A549 (cell line): ENCODE measurements at regions not wholly inside any gene's neighbourhood (a gene's known extent, or its start where the extent isn't known, plus 50 kb on each side); places are given as distances from the start of the nearest gene placed in this dataset.

ENCODE experiments used
- CTCF ChIP-seq: fragments of >200 bp; sonication (Bioruptor Twin); formaldehyde crosslinking; IDR thresholded peaks from 3 replicates; pipeline ENCODE4 v1.5.1; 2016
- EHMT2 ChIP-seq: fragments of 200-600 bp; sonication (generic); IDR thresholded peaks from 2 replicates; pipeline ENCODE4 v1.6.1; 2016; ENCODE audit warnings: antibody characterized with exemption, low read depth, mild to moderate bottlenecking, moderate library complexity
- EP300 ChIP-seq, 2 experiments: fragments of >200 bp; sonication (Bioruptor Twin); formaldehyde crosslinking; IDR thresholded peaks; 2 replicates in 1 of 2; 3 replicates in 1 of 2; pipeline ENCODE4 v1.6.1; 2016 to 2017
- JUN ChIP-seq, 2 experiments: fragments of >200 bp; sonication (Bioruptor Twin); formaldehyde crosslinking; IDR thresholded peaks; 2 replicates in 1 of 2; 3 replicates in 1 of 2; pipeline ENCODE4 v1.6.1; 2016 to 2017
- NFE2L2 ChIP-seq: fragments of 150-350 bp; conservative IDR thresholded peaks from 2 replicates; pipeline ENCODE4 v1.6.1; 2014; ENCODE audit warnings: low read length
- POLR2A ChIP-seq: IDR thresholded peaks from 2 replicates; pipeline ENCODE4 v1.6.1; 2012; ENCODE audit warnings: mild to moderate bottlenecking, low read length
- SMC3 ChIP-seq: fragments of >200 bp; sonication (Bioruptor Twin); formaldehyde crosslinking; IDR thresholded peaks from 3 replicates; pipeline ENCODE4 v1.6.1; 2018; ENCODE audit warnings: inconsistent platforms
- USF2 ChIP-seq: fragments of 450-650 bp; IDR thresholded peaks from 2 replicates; pipeline ENCODE4 v1.6.1; 2014; ENCODE audit warnings: antibody characterized with exemption
- ZC3H11A ChIP-seq: fragments of 450-650 bp; IDR thresholded peaks from 2 replicates; pipeline ENCODE4 v1.6.1; 2014; ENCODE audit warnings: antibody characterized with exemption, mild to moderate bottlenecking

DNA sequence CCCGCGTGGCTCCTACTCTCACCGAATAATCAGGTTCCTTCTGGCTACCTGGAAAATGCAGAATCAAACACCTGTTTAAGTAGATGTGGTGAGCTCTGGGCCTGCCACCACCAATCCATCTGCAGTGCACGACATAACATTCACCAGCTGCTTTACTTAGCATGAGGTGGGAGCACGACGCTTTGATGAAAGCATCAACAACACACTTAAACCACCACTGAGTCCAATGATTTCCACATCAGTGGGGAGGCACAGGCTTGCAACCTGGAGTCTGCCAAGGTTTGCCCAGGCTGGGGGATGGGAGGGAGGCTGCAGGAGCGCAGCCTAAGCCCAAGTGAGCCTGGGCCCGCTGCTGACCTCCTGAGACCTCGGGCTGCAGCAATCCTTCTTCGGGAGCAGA is 415.5 kb downstream of the MEIS1 start:
- no peak for TF ChIP-seq CTCF
- no peak for TF ChIP-seq ZC3H11A
- no peak for TF ChIP-seq EHMT2
- TF ChIP-seq JUN (IDR thresholded peaks at IDR 0.05), result no peak
- TF ChIP-seq SMC3, result no peak
- no peak for TF ChIP-seq NFE2L2
- no peak for TF ChIP-seq USF2
- no peak for TF ChIP-seq EP300 (IDR thresholded peaks at IDR 0.05)
- no peak for TF ChIP-seq POLR2A
